ENCODE measurements at regions not wholly inside any gene's neighbourhood (a gene's known extent, or its start where the extent isn't known, plus 50 kb on each side); places are given as distances from the start of the nearest gene placed in this dataset.
A peak's percentile ranks its signal among the peaks of the same experiment; 100 is the strongest.

DNA sequence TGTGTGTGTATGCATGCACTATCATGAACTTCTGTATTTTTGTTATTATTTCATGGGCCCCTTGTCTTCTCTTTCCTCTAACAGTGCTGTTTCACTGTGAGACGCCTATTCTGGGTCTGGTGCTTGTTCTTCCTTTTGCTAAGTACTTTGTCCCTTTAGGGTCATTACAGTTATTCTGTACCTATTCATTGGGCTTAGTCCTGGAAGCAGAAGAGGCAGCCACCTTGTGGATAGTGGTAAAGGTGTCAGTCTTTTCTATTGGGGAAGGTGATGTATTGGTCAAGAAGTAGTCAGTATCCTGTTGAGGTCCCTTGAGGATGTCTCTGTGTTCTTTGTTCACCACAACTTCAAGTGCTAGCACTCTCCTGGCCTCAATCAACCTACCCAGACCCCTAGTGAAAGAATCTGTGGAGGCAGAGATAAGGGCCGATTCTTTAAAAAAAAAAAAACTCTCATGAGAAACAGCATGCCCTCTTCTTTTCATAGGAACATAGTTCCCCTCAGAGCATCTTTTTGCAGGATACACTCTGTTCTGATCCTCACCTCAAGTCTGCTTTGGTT, 593.8 kb downstream of the SPRY1 start:
- DNase-seq (ENCODE audit: low spot score): no peak

DNA sequence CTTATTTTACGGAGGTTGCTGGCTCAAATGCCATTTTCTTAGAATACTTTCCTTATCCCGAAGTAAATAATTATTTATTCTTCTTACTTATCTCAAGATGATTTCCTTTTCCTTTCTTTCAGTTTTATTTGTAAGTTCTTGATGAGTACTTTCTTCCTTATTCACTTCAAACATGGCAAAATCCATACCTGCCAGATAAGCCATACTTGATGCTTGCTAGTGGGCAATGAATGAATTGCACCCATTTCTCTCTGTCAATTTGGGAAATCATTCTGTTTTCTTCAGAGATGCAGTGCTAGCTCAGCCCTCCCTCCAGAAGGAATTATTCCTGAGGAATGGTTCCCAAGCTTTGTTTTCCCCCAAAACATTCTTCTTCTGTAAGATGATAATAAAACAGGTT, 598.3 kb downstream of the SPRY1 start:
- DNase-seq (ENCODE audit: low spot score): no peak

DNA sequence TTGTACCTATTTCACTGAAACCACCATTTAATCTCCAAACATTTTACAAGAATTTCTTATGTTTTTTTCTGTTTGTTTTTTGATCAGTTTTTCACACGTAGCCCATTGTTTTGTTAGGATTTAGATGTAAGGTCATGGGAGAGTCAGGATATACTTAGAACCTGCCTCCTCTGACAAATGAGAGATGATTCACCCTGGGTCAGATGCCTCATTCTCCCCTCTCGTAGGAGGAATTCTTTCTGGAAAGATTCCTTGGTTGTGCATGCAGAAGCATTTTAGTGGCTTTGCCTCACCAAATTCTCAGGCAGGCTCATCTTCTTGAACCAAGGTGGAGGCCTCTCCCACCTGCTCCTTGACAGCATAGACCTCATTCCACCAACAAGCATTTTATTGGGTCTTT, 599.3 kb downstream of the SPRY1 start:
- no peak for DNase-seq (ENCODE audit: low spot score)

DNA sequence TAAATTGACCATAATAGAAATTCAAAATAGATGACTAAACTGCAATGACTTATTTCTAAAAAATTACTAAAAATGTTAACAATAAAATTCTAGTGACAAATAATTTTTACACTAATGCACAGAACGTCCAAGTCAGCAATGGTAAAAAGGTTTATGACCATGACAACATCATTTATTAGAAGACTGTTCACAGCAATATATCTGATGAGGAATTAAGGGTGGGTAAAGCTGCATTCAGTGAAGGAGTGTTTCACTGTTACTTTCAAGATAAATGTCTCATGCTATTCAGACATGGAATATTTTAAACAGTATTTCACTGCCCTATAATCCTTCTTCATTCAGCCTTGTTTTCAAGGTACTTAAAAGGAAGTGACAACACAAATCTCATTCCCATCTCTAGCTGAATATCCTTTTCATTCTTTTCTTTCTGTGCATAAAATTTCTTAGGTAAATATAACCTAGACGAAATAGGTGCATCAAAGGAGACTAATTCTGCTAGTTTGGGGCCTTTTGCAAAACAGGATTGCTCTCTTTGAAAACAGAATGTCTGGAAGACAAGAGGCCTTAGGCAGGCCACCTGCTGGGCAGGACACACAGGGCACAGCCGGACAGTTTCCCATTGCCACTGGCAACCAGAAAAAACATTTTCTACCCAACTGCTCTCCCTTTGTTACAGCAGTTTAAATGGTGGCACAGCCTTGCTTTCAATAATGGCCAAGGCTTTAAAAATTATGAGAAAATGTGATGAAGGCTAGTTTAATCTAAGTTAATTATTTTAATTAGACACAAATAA, 600.3 kb downstream of the SPRY1 start:
- no peak for DNase-seq (ENCODE audit: low spot score)

DNA sequence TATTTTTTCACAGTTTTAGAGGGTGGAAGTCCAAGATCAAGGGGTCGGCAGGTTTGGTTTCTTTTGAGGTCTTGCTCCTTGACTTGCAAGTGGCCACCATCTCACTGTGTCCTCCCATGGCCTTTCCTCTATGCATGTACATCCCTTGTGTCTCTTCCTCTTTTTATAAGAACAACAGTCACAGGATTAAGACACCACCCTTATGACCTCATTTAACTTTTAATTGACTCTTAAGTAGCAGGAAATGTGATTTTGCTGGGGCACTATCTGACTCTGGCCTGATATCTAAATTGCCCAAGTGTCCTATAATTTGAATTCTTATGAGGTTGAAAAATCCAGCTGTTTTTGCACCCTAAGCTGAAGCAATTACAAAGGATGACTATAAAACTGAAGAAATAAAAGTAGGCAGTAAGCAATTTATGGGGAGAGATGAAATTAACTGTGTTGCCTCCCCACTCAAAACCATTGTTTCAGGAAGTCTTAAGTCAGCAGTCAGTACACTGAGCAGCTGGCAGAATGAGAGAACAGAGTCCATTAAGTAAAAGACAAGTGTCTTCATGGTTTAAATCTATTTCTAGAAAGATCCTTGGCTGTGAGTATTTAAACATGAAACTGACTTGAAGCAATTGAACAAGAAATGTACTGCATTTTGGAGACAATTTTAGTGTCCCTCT, 601.3 kb downstream of the SPRY1 start:
- DNase-seq (ENCODE audit: low spot score): no peak

DNA sequence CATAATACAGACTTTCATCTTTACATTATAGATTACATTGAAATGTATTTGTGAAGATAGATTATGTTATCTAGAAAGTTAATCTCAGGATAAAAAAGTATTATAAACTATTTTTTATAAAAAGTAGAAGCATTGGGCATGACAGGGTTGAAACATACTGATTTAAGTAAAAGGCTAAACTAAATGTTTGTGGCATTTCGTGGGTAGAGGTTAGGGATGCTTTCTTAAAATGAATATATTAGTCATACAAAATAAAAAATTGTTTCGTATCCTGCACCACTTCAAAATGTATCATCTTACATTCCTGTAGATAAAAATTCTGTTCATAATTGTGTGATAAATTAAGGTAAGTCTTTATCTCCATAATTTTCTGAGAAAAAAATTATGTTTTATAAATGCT, 603.6 kb downstream of the SPRY1 start:
- DNase-seq (ENCODE audit: low spot score): no peak

DNA sequence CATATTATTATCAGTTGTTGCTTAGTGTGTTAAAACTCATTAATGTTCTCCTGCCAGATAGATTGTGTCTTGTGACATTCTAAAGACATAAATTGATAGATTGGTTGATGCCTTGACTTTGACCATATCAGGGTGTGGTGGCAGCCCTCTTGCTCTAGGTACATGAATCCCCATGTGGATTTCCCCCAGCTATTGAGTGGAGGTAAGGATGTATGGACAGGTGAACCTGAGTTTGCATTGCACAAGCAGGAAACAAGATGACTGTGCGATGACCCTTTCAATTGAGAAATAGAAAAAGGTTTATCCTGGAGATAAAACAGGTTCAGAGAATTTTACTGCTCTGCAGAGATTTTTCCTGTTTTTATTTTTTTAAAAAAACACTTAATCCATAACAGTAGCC, 619.2 kb downstream of the SPRY1 start:
- DNase-seq (ENCODE audit: low spot score): no peak

DNA sequence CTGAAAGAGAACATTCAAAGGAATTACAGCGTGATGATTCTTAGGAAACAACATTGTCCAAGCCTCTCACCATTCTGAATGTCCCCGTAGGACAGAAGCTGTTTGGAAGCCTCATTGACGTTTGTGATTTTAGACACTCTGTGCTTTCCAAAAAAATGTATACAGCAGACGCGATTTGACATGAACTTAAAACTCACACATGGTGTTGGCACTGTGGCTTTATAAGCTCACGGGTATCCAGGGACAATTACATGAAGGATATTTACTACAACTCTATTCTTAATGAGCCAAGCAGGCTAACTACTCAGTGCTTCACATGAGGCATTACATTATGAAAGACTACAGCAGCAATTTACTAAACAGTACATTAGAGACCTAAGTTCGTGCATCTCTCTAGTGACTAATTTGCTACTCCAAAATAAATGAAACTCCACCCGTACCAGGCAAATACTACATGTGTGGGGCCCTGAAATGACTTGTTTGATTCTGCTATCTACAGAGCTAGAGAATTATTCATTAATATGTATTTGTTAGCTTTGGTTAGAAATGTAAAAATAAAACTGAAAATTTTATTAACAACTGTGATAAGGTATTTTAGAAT, 620.7 kb downstream of the SPRY1 start:
- DNase-seq (ENCODE audit: low spot score): no peak

DNA sequence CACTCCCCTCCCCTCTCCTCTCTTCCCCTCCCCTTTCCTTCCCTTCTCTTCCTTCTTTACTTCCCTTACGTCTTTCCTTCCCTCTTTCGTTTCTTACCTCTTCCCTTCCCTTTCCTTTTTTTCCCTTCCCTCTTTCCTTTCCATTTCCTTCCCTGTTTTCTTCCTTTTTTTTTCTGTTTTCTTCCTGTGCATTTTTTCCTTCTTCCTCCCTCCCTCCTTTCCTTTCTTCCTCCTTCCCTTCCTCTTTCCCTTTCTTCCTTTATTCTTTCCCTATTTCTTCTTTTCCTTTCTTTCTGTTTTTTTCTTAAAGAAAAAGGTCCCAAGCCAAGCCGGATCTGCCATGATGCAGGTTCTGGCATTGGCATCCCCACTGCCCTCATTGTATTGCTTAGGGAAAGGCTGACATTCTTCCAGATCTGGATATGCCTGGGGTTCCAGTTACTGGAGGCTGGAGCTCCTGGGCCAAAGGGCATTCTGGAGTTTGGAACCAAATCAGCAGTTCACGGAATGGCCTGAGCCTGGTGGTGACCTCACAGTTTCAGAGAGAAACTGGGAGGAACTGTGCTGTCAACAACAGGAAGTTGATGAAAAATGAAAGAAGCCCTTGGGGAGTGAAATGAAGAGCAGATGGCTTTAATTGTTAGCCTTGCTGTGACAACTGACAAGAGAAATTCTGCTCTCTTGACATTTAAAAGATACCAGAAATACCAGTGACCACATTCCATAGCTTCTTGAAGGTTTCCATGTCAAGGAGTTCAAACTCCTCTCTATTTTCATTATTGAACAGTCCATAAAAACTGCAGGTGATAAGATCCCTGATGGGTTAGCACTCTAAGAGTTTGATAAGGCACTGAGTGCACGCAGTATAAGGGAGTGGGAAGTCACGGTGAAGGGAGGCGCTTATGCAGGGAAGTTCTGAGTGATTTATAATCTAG, 622.1 kb downstream of the SPRY1 start:
- peak; percentile 19 for DNase-seq (ENCODE audit: low spot score)

DNA sequence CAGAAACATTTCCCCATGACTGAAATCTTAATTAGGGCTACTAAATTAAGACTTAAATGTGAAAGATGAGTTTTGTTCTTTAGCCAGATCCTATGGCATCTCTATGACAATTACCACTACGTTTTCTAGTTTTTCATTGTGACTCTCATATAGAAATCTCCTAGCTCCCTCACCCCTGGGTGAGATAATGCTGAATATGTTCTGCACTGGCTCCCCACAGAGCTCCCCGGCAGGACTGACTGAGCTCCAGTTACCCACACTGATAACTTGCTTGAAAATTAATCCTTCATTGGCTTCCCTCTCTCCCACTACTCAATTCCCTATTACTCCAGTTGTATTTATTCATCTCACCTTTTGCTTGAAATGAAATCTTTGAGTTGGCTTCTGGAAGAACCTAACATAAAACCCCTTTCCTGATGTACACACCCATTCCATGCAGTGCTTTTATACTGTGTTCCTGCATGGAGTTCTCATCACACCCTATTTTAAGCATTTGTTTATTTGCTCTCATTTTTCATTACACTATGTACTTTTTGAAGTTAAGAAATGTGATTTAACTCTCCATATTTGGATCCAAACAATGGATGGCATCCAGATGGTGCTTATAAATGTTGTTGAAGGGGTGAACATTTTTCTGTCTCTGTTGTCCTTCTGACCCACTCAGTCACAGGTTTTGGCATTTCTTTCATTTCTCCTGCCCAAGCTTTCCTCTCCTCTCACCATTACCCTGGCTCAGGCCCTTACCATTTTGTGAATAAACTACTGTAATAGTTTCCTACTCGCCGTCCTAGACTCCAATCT, 623.4 kb downstream of the SPRY1 start:
- DNase-seq (ENCODE audit: low spot score): no peak

DNA sequence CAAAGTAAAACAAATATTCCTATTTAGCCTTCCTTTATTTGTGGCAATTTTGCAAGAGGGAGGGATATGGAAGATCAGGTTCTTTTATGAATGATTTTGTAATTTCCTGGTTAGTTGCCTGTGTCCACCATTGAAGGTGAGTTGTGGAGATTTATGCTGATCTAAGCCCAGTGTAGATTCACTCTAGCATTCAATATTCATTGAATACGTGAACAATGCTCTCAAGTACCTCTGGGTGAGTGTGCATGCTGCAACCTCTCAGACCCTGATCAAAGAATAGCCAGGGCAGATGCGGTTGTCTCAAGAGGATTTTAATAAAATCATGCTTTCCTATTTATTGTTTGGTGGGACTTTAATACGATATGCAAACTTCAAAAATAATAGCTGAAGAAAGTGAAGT, 628.4 kb downstream of the SPRY1 start:
- DNase-seq (ENCODE audit: low spot score): no peak

DNA sequence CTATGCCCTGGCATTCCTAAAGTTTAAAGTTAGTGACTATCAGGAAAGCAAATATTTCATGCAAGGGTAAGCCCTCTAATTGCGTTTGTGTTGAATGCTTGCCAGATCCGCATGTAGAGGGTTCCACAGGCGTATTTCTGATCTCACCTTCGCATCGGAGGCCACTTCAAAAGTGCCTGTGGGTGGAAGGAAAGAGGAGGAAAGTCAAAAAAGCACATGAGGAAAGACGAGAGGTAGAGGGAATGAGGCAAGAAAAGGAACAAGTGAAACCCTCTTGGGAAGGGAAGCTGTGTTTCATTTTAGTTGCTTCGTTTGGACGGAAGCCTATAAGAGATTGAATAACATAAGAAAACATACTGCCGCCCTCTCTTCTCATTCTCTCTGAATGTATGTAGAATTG, 628.8 kb downstream of the SPRY1 start:
- DNase-seq (ENCODE audit: low spot score): no peak

DNA sequence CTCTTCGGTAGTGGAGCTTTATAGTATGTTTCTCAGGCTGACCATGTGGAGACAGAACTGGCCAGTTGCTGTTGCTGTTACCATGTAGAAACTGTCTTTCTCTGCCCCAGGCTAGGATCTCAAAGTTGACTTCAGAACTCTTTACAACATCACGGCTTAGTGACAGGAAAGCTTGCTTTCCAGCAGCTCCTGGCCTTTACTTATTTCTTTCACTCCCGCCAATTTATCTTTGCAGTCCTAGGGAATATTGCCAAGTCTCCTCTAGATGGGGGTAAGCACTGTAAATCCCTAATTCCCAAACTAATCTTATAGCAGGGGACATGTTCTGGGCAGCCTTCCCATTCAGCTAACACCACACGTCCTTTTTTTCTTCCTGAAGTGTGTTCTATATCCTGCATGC, 631.6 kb downstream of the SPRY1 start:
- no peak for DNase-seq (ENCODE audit: low spot score)

DNA sequence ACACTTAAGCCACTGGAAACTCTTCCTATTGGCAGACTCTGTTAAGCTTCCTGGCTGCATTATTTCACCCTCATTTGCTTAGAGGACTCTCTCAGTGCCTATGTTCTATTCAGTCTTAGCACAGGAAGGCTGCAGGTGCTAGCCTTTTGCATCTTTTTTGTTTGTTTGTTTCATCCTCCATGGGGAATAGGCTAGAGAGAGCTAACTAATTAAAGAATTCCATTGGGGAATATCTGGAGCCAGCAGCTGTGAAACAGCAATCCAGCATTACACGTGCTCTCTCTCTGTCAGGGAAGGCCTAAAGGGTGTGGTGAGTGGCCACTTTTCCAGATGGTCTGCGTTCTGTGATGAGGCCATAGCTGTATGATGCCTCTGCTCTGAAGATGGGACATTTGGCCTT, 633.6 kb downstream of the SPRY1 start:
- DNase-seq (ENCODE audit: low spot score): no peak

DNA sequence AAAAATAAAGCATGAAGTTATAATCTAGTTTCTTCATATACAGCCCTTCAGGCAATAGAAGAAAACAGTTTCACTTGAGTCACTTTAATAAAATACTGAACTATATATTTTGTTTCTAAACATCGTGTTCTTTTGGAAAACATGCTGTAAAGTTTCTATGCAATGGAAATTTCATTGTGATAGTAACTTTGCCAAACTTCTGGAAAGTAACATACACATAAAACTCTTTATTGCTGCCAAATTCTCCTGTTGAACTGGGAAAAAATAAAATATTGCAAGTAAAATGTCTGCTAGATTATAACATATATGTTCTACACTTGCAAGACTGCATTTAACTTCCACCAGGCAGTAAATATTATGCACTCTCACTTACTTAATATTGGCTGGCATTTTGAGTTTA, 635.4 kb downstream of the SPRY1 start:
- no peak for DNase-seq (ENCODE audit: low spot score)

DNA sequence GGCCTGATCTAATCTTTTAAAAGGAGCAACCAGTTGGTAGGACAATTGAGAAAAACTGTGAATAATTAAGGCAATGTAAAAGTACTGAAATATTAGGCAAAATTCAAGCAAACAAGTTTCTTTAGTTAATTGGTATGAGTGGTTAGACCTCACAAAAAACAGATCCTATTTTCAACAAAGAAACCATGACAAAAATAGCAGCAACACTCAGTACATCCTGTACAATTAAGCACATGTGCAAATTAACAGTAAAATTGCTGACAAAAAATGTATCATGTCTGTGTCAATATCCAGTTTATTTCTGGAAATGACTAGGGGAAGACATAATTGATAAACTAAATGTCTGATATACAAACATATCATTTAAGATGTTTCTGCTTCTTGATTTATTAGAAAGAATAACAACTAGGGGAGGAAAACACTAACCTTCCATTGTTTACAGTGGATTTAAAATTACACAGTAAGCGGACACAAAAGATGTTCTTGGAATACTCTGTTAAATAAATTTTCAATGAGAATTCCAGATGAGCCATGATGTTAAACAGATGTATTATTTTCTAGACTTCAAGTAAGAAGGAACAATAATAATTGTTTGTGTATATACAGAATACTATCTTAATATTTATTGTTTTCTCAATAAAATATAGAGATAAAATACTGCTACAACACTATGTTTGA, 638.9 kb downstream of the SPRY1 start:
- DNase-seq (ENCODE audit: low spot score): no peak

DNA sequence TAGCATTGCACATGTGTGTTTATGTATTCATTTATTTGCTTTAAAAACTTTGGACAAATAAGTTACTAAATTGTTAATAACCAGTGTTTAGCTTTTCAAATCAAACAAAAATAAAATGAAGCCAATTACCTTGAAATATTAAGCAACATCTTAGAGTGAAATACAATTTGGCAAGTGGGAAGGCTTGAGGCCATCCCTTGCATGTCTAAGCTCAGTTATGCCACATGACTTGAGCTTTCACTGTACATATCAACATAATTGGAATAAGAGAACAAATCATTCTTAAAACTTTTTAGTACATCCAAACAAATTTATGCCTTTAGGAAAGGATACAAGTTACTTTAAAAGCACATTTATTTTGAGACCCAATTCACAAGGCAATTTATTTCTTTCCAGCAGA, 640.6 kb downstream of the SPRY1 start:
- DNase-seq (ENCODE audit: low spot score): no peak

DNA sequence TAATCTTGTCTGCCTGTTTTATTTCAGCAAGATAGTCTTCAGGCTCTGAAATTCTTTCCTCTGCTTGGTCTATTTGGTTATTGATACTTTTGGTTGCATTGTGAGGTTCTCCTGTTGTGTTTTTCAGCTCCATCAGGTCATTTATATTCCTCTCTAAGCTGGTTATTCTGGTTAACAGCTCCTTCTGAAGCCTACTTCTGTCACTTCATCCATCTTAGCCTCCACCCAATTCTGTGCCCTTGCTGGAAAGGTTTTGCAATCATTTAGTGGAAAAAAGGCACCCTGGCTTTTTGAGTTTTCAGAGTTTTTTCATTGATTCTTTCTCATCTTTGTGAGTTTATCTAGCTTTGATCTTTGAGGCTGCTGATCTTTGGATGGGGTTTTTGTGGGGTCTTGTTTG, 647.7 kb downstream of the SPRY1 start:
- DNase-seq (ENCODE audit: low spot score): no peak

DNA sequence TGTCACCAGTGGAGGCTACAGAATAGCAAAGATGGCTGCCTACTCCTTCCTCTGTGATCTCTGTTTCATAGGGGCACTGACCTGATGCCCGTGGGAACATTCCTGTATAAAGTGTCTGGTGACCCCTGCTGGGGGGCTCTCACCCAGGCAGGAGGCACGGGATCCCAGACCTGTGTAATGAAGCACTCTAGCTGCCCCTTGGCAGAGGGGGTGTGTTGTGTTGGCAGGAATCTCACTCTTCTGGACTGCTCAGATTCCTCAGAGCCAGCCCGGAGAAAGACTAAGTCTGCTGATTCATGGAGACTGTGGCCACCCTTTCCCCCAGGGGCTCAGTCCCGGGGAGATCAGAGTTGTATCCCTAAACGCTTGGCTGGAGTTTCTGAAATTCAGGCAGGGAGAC, 648.3 kb downstream of the SPRY1 start:
- no peak for DNase-seq (ENCODE audit: low spot score)

DNA sequence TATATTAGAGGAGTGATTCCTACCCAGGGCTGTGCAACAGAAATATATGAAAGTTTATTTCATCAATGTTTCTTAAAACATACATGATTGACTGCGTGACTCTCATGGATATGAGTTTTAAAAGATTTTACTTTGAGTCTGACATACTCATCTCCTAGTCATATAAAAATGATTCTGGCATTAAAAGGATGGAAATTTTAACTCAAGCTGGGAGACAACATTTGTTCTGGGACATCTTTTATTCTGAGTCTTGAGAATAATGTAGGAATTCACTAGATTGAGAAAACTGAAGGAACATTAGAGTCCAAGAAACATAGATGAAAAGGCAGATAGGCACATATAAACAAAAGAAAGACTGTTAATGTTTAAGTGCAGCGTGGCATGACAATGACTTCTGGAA, 649.6 kb downstream of the SPRY1 start:
- DNase-seq (ENCODE audit: low spot score): no peak
